ENCODE measurements at regions not wholly inside any gene's neighbourhood (a gene's known extent, or its start where the extent isn't known, plus 50 kb on each side); places are given as distances from the start of the nearest gene placed in this dataset.
"Not testable (repeated sequence)": the region's sequence is repeated elsewhere in the genome, so short reads cannot be mapped to it uniquely, and the experiment has no call there.

- TF ChIP-seq EZH2 (IDR thresholded peaks at IDR 0.05; ENCODE audit: low read length): no peak
- peak; percentile 40 to 51 (median 44) for TF ChIP-seq CTCF (optimal IDR thresholded peaks at IDR 0.05 in 1 of 3, IDR thresholded peaks at IDR 0.05 in 1 of 3, conservative IDR thresholded peaks at IDR 0.05 in 1 of 3; ENCODE audit: extremely low read depth in 1 of 3, insufficient read depth in 2 of 3, low read length in 3 of 3)
- no peak for DNase-seq (ENCODE audit: low read depth, low spot score)
- no peaks in the 10 kb centered on the region for H3K36me3 ChIP-seq (ENCODE audit: control insufficient read depth in 2 of 2, extremely low read depth in 1 of 2, insufficient read depth in 2 of 2, low read length in 2 of 2)
- H2AFZ ChIP-seq (ENCODE audit: control insufficient read depth, low read length): no peak overlapping the region
- H3K79me2 ChIP-seq (ENCODE audit: control insufficient read depth, insufficient read depth, low read length): no peaks in the 10 kb centered on the region
- no peak overlapping the region for H3K27ac ChIP-seq (ENCODE audit: control insufficient read depth, insufficient read depth, low read length)
- H3K4me3 ChIP-seq (ENCODE audit: control insufficient read depth in 2 of 3, extremely low read depth in 1 of 3, insufficient read depth in 2 of 3, low read depth in 1 of 3, low read length in 3 of 3): no peak overlapping the region
- H3K9ac ChIP-seq (ENCODE audit: control insufficient read depth, extremely low read depth, insufficient read depth, low read length): no peak overlapping the region
- H3K9me3 ChIP-seq (ENCODE audit: control insufficient read depth, low read depth, low read length): no peaks in the 10 kb centered on the region
- no peaks in the 10 kb centered on the region for H3K4me1 ChIP-seq (ENCODE audit: control insufficient read depth, extremely low read depth, insufficient read depth, low read length)
- no peaks in the 10 kb centered on the region for H4K20me1 ChIP-seq (ENCODE audit: control insufficient read depth, extremely low read depth, insufficient read depth, low read length)
- peaks cover 3% of the 10 kb centered on the region for H3K27me3 ChIP-seq (ENCODE audit: control insufficient read depth, extremely low read depth, insufficient read depth, low read length)
- no peak overlapping the region for H3K4me2 ChIP-seq (ENCODE audit: control insufficient read depth, extremely low read depth, insufficient read depth, low read depth, low read length)
- dilution Hi-C loops (cut with MboI; ENCODE audit: extremely low pct_ligation_motif_present, low sequenced_read_pairs): no loop called here
- H3K9me1 ChIP-seq (ENCODE audit: control insufficient read depth, extremely low read depth, insufficient read depth, low read length): no peaks in the 10 kb centered on the region
- no peak for FAIRE-seq
These were observed 166.3 kb upstream of the DAAM1 start for GRCh38 chr14:59022144-59022543.

GRCh38 chr14:59026081-59026480 lies 162.4 kb upstream of the DAAM1 start:
- no peak overlapping the region for H3K9ac ChIP-seq (ENCODE audit: control insufficient read depth, extremely low read depth, insufficient read depth, low read length)
- FAIRE-seq (no peak), DNase-seq (ENCODE audit: low read depth, low spot score) (no peak)
- H3K9me1 ChIP-seq (ENCODE audit: control insufficient read depth, extremely low read depth, insufficient read depth, low read length): no peaks in the 10 kb centered on the region
- no peak overlapping the region for H3K4me2 ChIP-seq (ENCODE audit: control insufficient read depth, extremely low read depth, insufficient read depth, low read depth, low read length)
- no peak overlapping the region for H3K4me3 ChIP-seq (ENCODE audit: control insufficient read depth in 2 of 3, extremely low read depth in 1 of 3, insufficient read depth in 2 of 3, low read depth in 1 of 3, low read length in 3 of 3)
- TF ChIP-seq CTCF (optimal IDR thresholded peaks at IDR 0.05 in 1 of 3, IDR thresholded peaks at IDR 0.05 in 1 of 3, conservative IDR thresholded peaks at IDR 0.05 in 1 of 3; ENCODE audit: extremely low read depth in 1 of 3, insufficient read depth in 2 of 3, low read length in 3 of 3) (no peak), EZH2 (IDR thresholded peaks at IDR 0.05; ENCODE audit: low read length) (no peak)
- H2AFZ ChIP-seq (ENCODE audit: control insufficient read depth, low read length): no peak overlapping the region
- H3K27ac ChIP-seq (ENCODE audit: control insufficient read depth, insufficient read depth, low read length): no peak overlapping the region
- no peaks in the 10 kb centered on the region for H3K36me3 ChIP-seq (ENCODE audit: control insufficient read depth in 2 of 2, extremely low read depth in 1 of 2, insufficient read depth in 2 of 2, low read length in 2 of 2)
- H3K9me3 ChIP-seq (ENCODE audit: control insufficient read depth, low read depth, low read length): no peaks in the 10 kb centered on the region
- dilution Hi-C loops (cut with MboI; ENCODE audit: extremely low pct_ligation_motif_present, low sequenced_read_pairs): no loop called here
- no peaks in the 10 kb centered on the region for H3K79me2 ChIP-seq (ENCODE audit: control insufficient read depth, insufficient read depth, low read length)
- H4K20me1 ChIP-seq (ENCODE audit: control insufficient read depth, extremely low read depth, insufficient read depth, low read length): no peaks in the 10 kb centered on the region
- no peaks in the 10 kb centered on the region for H3K4me1 ChIP-seq (ENCODE audit: control insufficient read depth, extremely low read depth, insufficient read depth, low read length)
- peaks cover 3% of the 10 kb centered on the region for H3K27me3 ChIP-seq (ENCODE audit: control insufficient read depth, extremely low read depth, insufficient read depth, low read length)

- DNase-seq (ENCODE audit: low read depth, low spot score); H3K79me2 ChIP-seq (ENCODE audit: control insufficient read depth, insufficient read depth, low read length); H3K9me3 ChIP-seq (ENCODE audit: control insufficient read depth, low read depth, low read length); H3K27me3 ChIP-seq (ENCODE audit: control insufficient read depth, extremely low read depth, insufficient read depth, low read length); H3K4me2 ChIP-seq (ENCODE audit: control insufficient read depth, extremely low read depth, insufficient read depth, low read depth, low read length); H3K9ac ChIP-seq (ENCODE audit: control insufficient read depth, extremely low read depth, insufficient read depth, low read length); H2AFZ ChIP-seq (ENCODE audit: control insufficient read depth, low read length); H3K36me3 ChIP-seq (ENCODE audit: control insufficient read depth in 2 of 2, extremely low read depth in 1 of 2, insufficient read depth in 2 of 2, low read length in 2 of 2); H3K9me1 ChIP-seq (ENCODE audit: control insufficient read depth, extremely low read depth, insufficient read depth, low read length); H3K27ac ChIP-seq (ENCODE audit: control insufficient read depth, insufficient read depth, low read length); dilution Hi-C loops (cut with MboI; ENCODE audit: extremely low pct_ligation_motif_present, low sequenced_read_pairs); FAIRE-seq; H3K4me1 ChIP-seq (ENCODE audit: control insufficient read depth, extremely low read depth, insufficient read depth, low read length); H4K20me1 ChIP-seq (ENCODE audit: control insufficient read depth, extremely low read depth, insufficient read depth, low read length); H3K4me3 ChIP-seq (ENCODE audit: control insufficient read depth in 2 of 3, extremely low read depth in 1 of 3, insufficient read depth in 2 of 3, low read depth in 1 of 3, low read length in 3 of 3): not testable (repeated sequence)
These were observed 161.8 kb upstream of the DAAM1 start for GRCh38 chr14:59026640-59027039.

Data from keratinocyte (primary cell).